COLO668 (cell line): ENCODE measurements at regions not wholly inside any gene's neighbourhood (a gene's known extent, or its start where the extent isn't known, plus 50 kb on each side); places are given as distances from the start of the nearest gene placed in this dataset.

ENCODE experiments used
- DNase-seq: peaks from one replicate; lab custom pipeline; 2025; ENCODE audit not compliant: unreplicated experiment; lab: John Stamatoyannopoulos, UW

DNA sequence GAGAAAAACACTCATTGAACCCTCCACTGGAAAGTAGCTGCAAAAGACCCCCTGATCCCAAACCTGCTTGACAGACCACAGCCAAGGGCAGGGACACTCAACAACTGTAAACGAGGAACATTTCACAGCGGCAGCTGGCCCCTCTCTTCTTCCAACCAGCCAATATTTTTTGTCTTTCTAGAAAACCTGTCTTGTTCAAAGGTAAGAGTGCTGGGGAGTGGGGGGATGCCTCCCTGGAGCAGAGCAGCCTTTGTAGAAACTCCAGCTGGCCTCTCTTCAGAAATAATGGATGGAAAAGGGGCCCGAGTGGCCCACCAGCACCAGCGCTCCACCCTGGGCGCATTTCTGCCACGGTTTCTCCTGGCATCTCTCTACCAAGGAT, 384.0 kb downstream of the RRAGC start:
- DNase-seq, result no peak

DNA sequence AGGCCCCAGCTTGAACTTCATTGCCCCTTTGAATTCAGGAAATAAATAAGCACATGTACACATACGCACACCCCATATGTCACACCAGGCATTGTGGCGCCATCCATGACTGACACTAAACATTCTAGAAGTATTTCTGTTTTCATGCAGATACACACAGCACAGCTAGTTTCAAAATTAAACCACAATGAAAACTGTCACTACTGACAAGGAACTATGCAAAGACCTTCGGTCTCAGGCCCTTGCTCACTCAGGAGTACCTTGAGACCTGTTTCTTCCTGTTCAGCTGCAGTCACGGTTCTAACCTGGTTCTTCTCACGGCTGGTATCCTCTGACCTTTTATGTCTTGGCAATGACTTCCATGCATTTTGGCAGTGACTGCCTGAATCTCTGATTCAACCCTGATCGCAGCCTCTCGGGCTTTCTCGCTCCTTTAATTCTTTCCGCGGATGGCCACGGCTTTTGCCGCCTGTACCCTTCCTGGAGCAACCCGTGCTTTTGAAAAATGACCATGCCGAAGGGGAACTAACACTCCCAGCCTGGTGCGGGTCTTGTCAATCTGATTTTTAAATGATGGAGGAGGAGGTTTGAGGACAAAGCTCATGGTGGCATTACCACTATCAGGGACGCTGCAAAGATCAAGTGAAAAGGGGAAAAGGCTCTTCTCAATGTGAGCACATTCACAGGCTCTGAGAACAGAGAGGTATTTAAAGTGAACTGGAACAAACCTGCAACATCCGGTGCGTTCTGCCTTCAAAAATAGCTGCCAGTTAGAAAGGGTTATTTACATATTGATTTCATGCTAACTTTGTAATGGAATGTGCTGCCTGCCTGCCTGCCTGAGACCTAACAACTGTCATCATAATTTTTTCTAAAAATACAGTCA, 384.6 kb downstream of the RRAGC start:
- DNase-seq, result no peak

DNA sequence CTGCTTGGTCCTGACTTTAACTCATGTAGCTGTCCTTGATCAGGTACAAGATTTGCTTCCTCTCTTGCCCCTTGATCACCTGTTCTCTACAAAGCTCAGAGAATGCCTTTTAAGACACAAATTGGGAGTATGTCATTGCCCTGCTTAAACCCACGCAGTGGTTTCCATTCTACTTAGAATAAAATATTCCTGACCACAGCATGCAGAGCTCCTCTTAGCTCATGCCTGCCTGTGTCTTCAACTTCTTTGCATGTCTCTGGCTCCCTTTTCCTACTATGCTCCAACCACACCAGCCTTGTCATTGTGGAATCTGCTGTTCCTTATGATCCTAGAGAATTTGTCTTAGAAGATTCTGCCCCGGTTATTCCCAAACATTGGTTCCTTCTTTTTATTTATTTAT, 393.1 kb downstream of the RRAGC start:
- DNase-seq, result no peak

DNA sequence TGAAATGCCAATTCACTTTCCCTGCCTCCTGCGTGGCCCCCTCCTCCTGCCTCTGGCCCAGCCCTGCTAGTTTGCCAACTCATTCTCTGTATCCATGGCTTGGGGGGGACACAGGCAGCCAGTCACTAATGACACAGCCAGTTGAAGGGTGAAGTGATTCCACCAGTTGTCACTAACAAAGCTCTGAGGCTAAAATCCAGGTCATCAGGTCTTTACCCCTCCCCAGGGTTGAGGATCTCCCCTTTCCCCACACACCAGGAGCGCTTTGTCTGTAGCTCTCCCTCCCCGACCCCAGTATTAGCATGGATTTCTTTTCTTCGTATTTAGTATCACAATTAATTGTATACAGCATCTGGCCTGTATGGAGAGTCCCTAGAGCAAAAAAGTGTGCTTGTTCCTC, 394.1 kb downstream of the RRAGC start:
- DNase-seq, result no peak

DNA sequence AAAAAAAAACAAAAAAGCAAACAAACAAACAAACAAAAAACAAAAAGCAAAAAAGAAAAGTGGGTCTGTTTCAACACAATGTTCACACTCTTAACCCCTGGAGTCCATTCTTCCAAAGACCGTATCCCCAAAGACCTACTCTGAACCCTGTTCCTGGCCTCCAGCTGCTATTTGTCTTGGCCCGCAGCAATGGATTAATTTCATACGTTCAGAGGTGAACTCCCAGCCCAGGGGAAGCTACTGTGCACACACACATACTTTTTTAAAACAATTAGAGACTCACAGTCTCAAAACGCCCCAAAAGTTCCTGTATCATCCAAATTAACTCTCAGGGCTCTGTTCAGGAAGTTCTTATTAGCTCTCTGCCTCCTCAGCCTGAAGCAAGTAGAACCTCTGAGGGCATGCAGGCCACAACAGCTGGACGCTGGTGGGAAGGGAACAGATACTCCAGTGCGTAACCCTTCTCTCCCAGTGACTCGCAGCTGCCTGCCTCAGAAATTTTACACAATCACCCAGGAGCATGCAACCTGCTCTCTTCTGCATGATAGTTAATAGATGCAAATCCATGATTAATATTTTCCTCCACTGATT, 395.4 kb downstream of the RRAGC start:
- no peak for DNase-seq

DNA sequence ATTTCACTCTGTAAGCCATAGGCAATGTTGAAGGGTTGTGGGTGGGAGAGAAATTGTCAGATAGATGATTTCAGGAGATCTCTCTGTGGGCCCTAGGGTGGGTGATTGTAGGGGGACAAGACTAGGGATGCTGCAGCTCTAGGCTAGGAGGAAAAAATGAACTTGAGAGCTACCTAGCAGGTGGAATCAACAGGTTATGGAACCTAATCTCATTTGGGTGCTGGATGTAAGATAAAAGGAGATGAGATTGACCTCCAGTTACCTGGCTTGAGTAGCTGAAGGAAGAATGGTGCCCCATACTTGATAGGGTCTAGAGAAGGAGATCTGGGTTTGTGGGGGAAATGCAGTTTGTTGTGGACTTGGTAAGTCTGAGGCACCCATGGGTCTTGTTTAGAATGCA, 396.5 kb downstream of the RRAGC start:
- no peak for DNase-seq

DNA sequence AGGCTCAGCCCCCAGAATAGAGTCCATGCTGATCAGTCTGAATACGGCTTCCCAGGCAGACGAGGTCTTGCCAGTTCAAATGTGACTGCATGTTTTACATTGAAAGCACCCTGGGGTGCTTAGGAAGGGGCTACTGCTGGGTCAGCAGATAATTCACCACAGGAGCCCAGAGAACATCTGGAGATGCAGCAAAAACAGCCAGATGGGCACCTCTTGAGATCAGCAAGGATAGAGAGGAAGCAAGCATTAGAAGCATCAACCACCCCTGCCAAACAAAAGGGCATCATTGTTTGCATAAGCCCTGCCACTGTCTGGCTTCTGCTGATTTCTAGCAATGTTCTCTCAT, 403.1 kb downstream of the RRAGC start:
- no peak for DNase-seq

DNA sequence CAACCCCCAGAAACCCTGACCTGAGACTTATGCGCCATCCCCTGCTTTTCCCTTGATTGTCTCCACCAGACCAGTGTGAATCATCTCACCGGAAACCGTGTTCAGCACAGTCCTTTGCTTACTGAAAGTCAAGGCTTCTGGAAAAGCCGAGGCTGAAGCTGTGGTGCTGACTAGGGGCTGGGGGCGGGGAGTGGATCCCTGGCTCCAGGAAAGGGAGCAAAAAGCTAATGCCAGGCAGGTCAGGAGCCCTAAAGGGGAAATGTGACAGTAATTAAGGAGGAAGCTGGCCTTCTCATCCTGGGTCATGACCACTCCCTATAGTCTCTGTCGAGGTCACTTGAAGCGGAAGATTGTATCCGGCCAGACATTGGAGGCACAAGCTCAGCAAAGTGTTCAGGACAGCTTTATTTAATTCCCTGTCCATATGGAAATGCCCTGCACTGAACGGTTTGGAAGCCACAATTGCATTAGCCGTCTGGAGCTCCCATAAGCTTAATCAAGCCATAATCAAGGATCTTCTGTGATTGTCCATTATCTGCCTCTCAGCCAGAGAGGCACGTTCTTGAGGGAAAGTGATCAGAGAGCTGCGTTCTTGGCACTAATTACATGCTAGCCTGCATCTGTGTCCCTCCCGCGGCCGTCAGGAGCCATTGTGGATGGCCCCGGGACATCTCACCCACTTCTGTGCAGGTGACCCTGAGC, 403.6 kb downstream of the RRAGC start:
- no peak for DNase-seq

DNA sequence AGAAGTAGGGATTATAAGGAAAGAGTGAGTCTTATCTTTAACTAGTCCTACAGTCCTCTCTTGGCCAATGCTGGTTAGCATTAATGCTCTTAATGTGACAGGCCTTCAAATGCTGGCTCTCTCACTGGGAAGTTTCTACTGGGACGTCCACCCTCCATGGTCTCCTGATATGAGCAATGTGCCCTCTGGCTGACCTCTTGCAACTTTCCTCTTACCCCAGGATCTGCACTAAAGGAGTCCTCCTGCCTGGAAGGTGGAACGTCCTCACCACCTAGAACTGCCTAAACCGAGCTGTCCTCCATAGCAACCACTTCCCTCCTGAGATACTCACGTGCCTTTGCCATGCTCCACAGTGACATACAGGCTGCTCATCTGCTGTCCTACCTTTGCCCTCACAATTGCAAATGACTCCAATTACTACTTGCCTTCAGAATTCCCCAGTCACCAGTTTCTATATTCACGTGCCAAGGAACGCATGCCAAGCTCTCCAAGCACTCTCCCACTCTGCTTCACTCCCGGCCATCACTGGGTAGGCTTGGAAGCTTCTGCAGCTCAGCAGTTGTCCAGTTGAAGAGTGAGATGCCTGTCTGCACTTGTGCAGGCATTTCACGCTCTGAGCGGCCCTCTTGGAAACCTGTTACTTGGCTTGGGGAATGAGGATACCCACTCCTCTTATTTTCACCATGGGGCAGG, 404.7 kb downstream of the RRAGC start:
- DNase-seq, result no peak

DNA sequence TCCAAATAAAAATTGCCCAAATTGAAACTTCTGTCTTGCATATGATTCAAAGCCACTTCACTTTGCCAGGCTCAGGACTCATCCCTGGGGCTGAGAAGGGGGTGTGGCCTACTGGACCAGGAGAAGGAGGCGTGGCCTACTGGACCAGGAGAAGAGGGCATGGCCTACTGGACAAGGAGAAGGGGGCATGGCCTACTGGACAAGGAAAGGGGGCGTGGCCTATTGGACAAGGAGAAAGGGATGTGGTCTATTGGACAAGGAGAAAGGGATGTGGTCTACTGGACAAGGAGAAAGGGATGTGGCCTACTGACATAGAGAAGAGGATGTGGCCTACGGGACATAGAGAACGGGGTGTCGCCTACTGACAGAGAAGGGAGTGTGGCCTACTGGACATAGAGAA, 405.3 kb downstream of the RRAGC start:
- no peak for DNase-seq

DNA sequence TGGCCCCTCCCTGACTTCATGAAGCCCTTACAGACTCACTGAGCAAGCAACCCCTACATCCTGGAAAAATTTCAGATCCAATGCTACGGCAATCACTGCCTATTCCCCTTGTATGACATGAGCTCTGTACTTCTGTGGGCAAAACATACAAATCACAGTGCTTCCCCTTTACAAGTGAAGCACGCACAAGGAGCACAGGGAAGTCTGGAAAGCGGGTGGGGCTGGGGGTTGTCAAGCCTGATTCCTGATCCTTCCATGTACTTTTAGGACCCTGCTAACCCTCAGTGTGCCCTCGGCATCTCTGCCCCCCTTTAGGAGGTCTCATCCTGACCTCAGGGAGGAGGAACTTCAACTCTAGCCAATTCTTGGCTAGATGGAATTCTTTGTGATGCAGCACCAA, 405.7 kb upstream of the POU3F1 start:
- no peak for DNase-seq

DNA sequence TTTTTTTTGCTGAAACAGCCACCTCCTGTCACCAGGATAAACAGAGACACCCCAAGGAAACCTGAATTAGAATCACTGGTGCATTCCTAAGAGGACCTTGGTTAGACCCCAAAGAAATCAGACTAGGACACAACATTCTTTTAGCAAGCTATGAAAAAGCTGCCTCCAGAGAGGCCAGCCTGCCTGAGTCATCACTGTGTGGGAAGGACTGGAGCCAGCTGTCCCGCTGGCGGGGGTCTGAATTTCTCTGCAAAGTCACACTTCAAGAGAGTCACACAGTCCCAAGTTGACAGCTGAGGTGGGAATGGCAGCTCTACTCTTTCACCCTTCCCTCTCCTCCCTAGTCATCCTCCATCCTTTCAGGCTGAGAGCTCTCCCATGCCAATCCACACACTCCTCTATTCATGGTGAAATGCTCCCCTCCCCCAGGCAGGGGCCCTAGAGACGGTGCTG, 405.0 kb upstream of the POU3F1 start:
- no peak for DNase-seq

DNA sequence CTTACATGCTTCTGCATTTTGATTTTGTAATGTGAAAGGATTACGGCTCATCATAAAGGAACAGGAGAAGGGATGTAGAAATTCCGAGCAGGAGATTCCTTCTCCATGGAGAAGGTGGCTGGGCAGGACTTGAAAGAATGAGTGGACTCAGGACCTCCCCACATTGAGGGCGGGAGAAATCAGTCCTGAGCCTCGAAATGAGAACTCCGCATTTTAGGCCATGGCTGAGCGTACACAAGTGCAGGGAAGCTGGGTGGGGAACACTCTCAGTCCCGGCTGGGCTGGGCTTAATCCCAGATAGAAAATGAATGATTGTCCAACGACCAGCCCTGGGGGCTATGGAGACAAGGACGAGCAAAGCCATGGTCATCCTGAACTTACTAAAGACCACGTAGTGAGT, 402.3 kb upstream of the POU3F1 start:
- DNase-seq, result no peak

DNA sequence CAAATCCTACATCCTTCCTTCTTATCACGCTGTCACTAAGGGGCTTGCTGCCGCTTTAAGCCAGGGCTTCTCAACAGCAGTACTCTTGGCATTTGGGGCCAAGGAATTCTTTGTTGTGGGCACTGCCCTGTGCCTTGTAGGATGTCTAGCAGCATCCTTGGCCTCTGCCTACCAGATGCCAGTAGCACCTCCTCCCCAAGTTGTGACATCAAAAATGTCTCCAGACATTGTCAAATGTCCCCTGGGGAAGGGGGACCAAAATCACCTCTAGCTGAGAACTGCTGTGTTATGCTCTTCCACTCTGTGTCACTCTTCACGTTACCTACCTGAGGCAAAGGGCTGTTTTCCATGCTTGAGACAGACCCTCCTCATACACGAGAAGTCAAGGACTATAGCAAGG, 400.3 kb upstream of the POU3F1 start:
- DNase-seq, result no peak

DNA sequence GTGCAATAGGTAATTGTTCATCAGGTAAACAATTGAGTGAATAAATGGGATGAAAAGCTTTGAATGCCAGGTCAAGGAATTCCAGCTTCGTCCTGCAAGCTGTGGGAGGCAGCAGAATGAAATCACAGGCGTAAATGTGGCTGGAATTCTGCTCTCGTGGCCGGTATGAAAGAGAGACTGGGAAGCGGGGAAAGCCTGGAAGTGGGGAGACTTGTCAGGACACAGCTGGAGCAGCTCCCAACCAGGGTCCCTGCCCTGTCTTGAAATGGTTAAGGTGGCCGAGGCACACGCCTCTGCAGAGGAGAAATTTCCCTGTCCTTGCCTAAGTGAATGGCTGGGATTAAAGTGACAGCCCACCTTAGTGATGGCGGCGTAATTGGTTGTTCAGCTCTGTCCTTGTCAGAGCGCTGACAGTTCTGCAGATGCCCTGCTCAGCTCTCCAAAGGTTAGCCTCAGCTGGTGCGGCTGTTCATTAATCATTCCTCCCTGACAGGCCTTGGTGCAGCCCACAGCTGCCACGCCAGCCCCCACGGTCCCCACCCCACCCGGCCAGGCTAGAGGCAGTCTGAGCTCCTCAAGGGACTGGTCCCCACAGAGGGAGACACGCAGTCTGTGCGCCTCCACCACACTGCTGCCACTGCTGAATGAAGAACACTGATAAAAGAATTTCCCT, 398.3 kb upstream of the POU3F1 start:
- DNase-seq, result no peak

DNA sequence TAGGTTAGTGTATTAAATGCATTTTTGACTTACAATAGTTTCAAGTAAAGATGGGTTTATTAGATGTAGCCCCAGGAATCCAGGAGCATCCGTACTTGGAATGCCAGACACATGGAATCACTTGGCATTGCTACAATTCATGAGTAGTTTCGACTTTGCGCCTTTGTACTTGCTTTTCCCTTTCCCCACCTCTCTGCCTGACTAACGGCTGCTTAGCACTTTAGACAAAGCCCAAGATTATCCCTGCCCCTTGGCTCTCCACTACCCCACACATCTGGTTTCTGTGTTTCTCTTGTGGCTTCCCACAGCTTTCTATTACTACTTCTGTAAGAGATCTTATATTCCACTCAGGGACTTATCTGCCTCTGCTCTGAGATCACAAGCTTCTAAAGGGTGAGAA, 397.7 kb upstream of the POU3F1 start:
- no peak for DNase-seq

DNA sequence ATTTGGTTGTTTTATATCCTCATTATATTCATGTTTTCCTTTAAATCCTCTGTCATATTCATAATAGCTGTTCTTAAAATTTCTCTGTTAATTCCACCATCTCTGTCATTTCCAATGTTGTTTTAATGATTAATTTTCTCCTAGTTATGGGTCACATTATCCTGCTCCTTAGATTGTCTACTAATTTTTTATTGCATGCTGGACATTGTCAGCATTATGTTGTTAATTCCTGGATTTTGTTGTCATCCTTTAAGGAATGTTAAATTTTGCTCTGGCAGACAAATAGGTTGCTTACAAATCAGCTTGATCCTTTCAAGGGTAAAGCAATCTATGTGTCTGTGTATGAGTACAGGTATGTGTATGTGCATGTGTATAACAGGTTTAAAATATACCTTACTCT, 393.8 kb upstream of the POU3F1 start:
- DNase-seq, result no peak

DNA sequence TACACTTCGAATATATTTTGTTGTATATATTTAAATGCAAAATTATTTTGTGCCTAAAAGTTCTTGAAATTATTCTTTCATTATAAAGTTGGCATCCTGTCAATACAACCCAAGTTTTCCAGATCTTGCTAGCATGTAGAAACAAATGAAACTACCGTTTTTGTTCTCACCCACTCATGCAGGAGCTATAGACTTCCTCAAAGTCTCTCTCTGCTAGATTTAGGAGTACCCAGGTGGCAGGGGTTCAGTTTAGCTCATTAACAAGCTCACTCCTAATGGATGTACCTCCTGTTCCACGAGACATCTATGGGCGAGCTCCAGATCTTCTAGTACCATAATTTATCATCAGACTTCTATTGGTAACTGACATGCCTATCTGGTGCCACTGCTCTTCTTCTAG, 390.2 kb upstream of the POU3F1 start:
- DNase-seq, result no peak

DNA sequence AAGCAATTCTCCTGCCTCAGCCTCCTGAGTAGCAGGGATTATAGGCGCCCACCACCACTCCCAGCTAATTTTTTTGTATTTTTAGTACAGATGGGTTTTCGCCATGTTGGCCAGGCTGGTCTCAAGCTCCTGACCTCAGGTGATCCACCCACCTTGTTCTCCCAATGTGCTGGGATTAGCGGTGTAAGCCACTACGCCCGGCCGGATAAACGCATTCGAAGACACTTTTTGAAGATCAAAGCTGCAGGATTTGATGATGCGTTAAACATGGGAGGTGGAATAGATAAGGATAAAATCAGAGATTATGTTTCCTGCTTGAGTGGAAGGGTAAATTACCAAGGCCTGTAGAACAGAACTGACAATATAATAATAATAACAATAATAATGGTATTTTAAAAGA, 389.4 kb upstream of the POU3F1 start:
- no peak for DNase-seq

DNA sequence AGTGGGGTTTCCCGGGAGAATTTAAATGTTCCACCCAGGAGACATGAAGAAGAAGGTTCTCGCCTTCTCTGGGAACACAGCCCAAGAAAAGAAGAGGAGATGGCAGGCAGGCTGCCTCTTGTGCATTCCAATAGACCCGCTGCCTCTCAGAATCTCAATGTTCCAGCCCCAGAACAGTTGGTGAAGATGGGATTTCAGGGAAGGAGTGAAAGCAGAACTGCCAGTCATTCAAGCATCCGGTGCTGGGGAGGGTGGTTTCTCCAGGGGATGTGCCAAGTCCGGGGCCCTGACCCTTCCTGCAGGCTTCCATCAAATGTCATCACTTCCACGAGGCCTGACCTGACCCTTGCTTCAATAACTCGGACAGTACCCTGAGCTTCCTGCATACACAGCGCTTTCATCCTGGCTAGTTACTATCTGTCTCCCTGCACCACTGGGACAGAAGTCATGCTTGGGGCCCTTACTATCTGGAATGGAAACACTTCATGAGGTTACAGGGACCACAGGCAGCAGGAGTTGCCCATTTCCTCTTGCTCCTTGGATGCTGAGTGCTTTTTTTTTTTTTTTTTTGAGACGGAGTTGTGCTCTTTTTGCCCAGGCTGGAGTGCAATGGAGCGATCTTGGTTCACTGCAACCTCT, 386.6 kb upstream of the POU3F1 start:
- no peak for DNase-seq
